Parathyroid adenoma (tissue), 2 donors: ENCODE measurements at regions not wholly inside any gene's neighbourhood (a gene's known extent, or its start where the extent isn't known, plus 50 kb on each side); places are given as distances from the start of the nearest gene placed in this dataset.

Experiments
- H2AFZ ChIP-seq: fragments of 300-600 bp; sonication (generic); one replicate; pipeline ENCODE4 v1.7.0; 2017; ENCODE audit warnings: antibody characterized with exemption, mild to moderate bottlenecking
- H3K27ac ChIP-seq: fragments of 300-600 bp; sonication (generic); one replicate; pipeline ENCODE4 v1.7.0; 2017
- H3K27me3 ChIP-seq: fragments of 300-600 bp; sonication (generic); one replicate; pipeline ENCODE4 v1.7.0; 2017; ENCODE audit warnings: low read length; ENCODE audit not compliant: control insufficient read depth, insufficient read depth
- H3K36me3 ChIP-seq: fragments of 300-600 bp; sonication (generic); one replicate; pipeline ENCODE4 v1.7.0; 2017; ENCODE audit warnings: low read length; ENCODE audit not compliant: control insufficient read depth, insufficient read depth
- H3K4me1 ChIP-seq: fragments of 300-600 bp; sonication (generic); one replicate; pipeline ENCODE4 v1.7.0; 2017; ENCODE audit warnings: control low read depth
- H3K4me2 ChIP-seq: fragments of 300-600 bp; sonication (generic); one replicate; pipeline ENCODE4 v1.7.0; 2017; ENCODE audit warnings: low read length
- H3K4me3 ChIP-seq: fragments of 300-600 bp; sonication (generic); one replicate; pipeline ENCODE4 v1.7.0; 2017; ENCODE audit warnings: low read depth, low read length
- H3K79me2 ChIP-seq: fragments of 300-600 bp; sonication (generic); one replicate; pipeline ENCODE4 v1.7.0; 2017; ENCODE audit warnings: control low read depth
- H3K9ac ChIP-seq: fragments of 300-600 bp; sonication (generic); one replicate; pipeline ENCODE4 v1.7.0; 2017; ENCODE audit warnings: mild to moderate bottlenecking
- H3K9me3 ChIP-seq: fragments of 300-600 bp; sonication (generic); one replicate; pipeline ENCODE4 v1.7.0; 2017; ENCODE audit warnings: low read length; ENCODE audit not compliant: control insufficient read depth
- CTCF ChIP-seq: fragments of 300-600 bp; sonication (generic); IDR thresholded peaks from one replicate; pipeline ENCODE4 v1.7.0; 2017; ENCODE audit warnings: antibody characterized with exemption, mild to moderate bottlenecking
- donor health status: primary hyperparathyroidism.

DNA sequence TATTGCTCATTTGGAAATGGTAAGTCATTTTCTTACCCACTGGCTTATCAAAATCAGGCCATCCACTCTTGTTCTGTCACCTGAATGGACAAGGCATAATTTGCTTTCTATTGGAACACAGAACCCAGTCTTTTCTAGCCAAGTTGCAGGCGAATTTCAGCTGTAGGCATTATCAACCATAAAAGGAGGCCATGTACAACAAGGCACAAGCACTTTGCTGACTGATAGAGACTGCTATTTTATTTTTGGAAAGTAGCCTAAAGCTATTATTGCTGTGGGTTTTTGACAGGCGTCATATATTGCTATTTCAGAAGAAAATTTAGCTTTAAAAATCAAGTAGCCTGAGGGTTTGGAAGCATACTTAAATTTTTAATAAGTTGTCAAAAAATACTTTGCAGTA lies 344.2 kb downstream of the HDGFL1 start:
- Histone ChIP-seq H3K9ac (no peak overlapping the region), H3K4me1 (no peaks in the 10 kb centered on the region), H3K4me3 (no peak overlapping the region), H3K27me3 (no peaks in the 10 kb centered on the region), H3K79me2 (no peaks in the 10 kb centered on the region), H3K9me3 (no peaks in the 10 kb centered on the region), H2AFZ (no peak overlapping the region), H3K4me2 (no peak overlapping the region), H3K36me3 (no peaks in the 10 kb centered on the region), H3K27ac (no peak overlapping the region)
- TF ChIP-seq CTCF, result no peak

DNA sequence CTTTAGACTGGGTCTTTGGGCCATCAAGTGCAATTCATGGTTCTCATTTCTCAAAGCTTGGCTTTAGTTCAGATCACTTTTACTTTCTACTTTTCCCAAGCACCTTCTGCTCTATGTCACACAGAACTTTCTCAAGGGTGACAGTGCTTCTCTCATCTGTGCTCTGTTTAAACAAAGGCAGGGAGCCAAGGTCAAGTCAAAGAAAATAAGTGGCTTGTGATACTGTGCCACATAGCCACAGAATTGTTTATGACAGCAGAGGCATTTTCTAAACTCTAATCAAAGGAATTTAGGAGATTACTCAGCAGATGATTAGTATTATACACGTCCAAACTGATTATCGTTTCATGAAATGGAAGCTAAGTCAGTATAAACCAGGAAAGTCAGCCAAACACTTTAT lies 348.0 kb downstream of the HDGFL1 start:
- Histone ChIP-seq H3K4me2 (no peak overlapping the region), H3K27ac (no peak overlapping the region), H3K9ac (no peak overlapping the region), H3K9me3 (no peaks in the 10 kb centered on the region), H3K36me3 (no peaks in the 10 kb centered on the region), H3K27me3 (no peaks in the 10 kb centered on the region), H3K79me2 (no peaks in the 10 kb centered on the region), H2AFZ (no peak overlapping the region), H3K4me3 (no peak overlapping the region), H3K4me1 (no peaks in the 10 kb centered on the region)
- TF ChIP-seq CTCF, result no peak

DNA sequence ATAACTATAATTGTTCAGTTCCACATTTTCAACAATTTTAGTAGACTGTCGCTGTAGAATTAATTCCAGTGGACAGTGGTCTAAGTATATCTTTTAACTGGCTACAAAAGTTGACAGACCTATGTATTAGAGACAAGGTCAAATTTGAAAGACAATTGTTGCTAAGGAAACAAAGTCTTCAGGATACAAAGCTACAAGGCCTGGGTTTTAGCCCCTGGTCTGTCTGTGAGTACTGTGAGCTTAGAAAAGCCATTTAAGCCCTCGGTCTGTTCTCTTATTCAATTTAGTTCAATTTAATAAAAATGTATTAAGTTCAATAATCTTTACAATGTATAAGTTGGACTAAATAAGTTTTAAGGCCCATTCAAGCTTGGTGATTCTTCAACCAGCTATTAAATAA lies 352.5 kb downstream of the HDGFL1 start:
- H2AFZ ChIP-seq, result no peak overlapping the region

DNA sequence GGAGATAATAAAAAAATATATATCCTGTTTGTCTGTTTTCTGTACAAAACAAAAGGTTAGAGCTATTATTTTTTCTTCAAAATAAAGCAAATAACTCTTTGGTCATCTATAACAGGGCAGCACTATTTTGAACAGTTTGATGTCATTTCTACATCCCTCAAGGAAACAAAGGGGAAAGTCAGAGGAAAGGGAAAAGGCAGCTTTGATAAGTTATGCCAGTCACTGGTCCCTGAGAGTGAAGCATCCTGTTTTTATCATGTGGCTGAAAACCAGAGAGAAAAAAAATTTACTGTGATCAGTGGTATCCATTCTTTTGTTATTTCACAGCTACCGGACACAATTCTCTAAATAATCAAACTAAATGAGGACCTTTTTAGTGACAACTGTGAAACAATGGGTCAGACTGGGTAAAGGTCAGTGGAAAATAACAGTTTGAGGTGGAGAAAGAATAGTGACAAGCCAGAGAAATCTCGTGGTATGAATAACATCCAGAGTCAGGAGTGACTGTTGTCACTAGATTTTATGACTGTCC lies 356.0 kb downstream of the HDGFL1 start:
- H3K9me3 ChIP-seq, result no peaks in the 10 kb centered on the region
- no peaks in the 10 kb centered on the region for H3K79me2 ChIP-seq
- H2AFZ ChIP-seq, result peak overlapping the region; percentile 60
- no peaks in the 10 kb centered on the region for H3K27me3 ChIP-seq
- H3K4me3 ChIP-seq, result no peak overlapping the region
- H3K4me2 ChIP-seq, result no peak overlapping the region
- H3K9ac ChIP-seq, result no peak overlapping the region
- no peaks in the 10 kb centered on the region for H3K36me3 ChIP-seq
- TF ChIP-seq CTCF, result no peak
- H3K27ac ChIP-seq, result no peak overlapping the region
- H3K4me1 ChIP-seq, result peaks cover 8% of the 10 kb centered on the region

More for the DNA sequence above, 352.5 kb downstream of the HDGFL1 start:
- Histone ChIP-seq H3K9ac (no peak overlapping the region), H3K27me3 (no peaks in the 10 kb centered on the region), H3K4me2 (no peak overlapping the region), H3K4me3 (no peak overlapping the region), H3K36me3 (no peaks in the 10 kb centered on the region), H3K79me2 (no peaks in the 10 kb centered on the region), H3K27ac (no peak overlapping the region), H3K4me1 (peaks cover 8% of the 10 kb centered on the region), H3K9me3 (no peaks in the 10 kb centered on the region)
- no peak for TF ChIP-seq CTCF
